Mucosa of descending colon (tissue), 3 donors: ENCODE measurements at regions not wholly inside any gene's neighbourhood (a gene's known extent, or its start where the extent isn't known, plus 50 kb on each side); places are given as distances from the start of the nearest gene placed in this dataset.

Experiments
- ATAC-seq: fragments of 200-7000 bp; cut with Tn5 transposase; one replicate; pipeline ENCODE4 v1.9.1; 2020; ENCODE audit warnings: mild to moderate bottlenecking, moderate library complexity
- DNase-seq, 3 donors: peaks; one replicate each; pipeline ENCODE4 v3.0.0-alpha.2; 2020
- H3K36me3 ChIP-seq: fragments of 200-600 bp; one replicate; pipeline ENCODE4 v1.8.0; 2021; ENCODE audit warnings: low read depth, mild to moderate bottlenecking
- H3K4me1 ChIP-seq: fragments of 200-600 bp; one replicate; pipeline ENCODE4 v1.8.0; 2021; ENCODE audit warnings: low read depth, mild to moderate bottlenecking
- H3K4me3 ChIP-seq: fragments of 200-600 bp; one replicate; pipeline ENCODE4 v1.8.0; 2021; ENCODE audit warnings: mild to moderate bottlenecking
- H3K9me3 ChIP-seq: fragments of 200-600 bp; one replicate; pipeline ENCODE4 v1.8.0; 2021; ENCODE audit warnings: mild to moderate bottlenecking
- intact Hi-C, 2 donors: fragments of 100-400 bp; cut with DNase I in 1 of 2; cut with micrococcal nuclease in 1 of 2; formaldehyde crosslinking; loops; one replicate each; pipeline versions ENCODE4 v1.11.0 to v1.11.1; 2022; cut with DNase I, micrococcal nuclease
- TF ChIP-seq, protein P1 (sequence below): fragments of 200-600 bp; IDR thresholded peaks from one replicate; pipeline ENCODE4 v1.8.0; 2022; ENCODE audit warnings: antibody characterized with exemption, mild to moderate bottlenecking
- donor health status: DM: no; HTN: no; CAD: no; lungs with moderate emphysema.
- donor health status: DM: no; HTN: no; CAD: no.
- donor health status: DM: no; HTN: yes; CAD: no.

GRCh38 chr6:139927236-139927635 lies 552.8 kb upstream of the CITED2 start:
- H3K36me3 ChIP-seq, result no peaks in the 10 kb centered on the region
- DNase-seq (peak in 1 of 3 donors; percentile 35), ATAC-seq (peak; percentile 51)
- H3K9me3 ChIP-seq, result no peaks in the 10 kb centered on the region
- TF ChIP-seq, protein P1, sequence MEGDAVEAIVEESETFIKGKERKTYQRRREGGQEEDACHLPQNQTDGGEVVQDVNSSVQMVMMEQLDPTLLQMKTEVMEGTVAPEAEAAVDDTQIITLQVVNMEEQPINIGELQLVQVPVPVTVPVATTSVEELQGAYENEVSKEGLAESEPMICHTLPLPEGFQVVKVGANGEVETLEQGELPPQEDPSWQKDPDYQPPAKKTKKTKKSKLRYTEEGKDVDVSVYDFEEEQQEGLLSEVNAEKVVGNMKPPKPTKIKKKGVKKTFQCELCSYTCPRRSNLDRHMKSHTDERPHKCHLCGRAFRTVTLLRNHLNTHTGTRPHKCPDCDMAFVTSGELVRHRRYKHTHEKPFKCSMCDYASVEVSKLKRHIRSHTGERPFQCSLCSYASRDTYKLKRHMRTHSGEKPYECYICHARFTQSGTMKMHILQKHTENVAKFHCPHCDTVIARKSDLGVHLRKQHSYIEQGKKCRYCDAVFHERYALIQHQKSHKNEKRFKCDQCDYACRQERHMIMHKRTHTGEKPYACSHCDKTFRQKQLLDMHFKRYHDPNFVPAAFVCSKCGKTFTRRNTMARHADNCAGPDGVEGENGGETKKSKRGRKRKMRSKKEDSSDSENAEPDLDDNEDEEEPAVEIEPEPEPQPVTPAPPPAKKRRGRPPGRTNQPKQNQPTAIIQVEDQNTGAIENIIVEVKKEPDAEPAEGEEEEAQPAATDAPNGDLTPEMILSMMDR, result peak; percentile 12
- no peak overlapping the region for H3K4me3 ChIP-seq
- intact Hi-C loops, result no loop called here
- no peaks in the 10 kb centered on the region for H3K4me1 ChIP-seq

- TF ChIP-seq, protein P1, result no peak
- intact Hi-C loops, result no loop called here
- ATAC-seq, result no peak
- Histone ChIP-seq H3K4me3 (no peak overlapping the region), H3K4me1 (no peaks in the 10 kb centered on the region), H3K36me3 (no peaks in the 10 kb centered on the region), H3K9me3 (no peaks in the 10 kb centered on the region)
- DNase-seq, result no peak
These were observed 552.3 kb upstream of the CITED2 start for GRCh38 chr6:139926711-139927110.

DNA sequence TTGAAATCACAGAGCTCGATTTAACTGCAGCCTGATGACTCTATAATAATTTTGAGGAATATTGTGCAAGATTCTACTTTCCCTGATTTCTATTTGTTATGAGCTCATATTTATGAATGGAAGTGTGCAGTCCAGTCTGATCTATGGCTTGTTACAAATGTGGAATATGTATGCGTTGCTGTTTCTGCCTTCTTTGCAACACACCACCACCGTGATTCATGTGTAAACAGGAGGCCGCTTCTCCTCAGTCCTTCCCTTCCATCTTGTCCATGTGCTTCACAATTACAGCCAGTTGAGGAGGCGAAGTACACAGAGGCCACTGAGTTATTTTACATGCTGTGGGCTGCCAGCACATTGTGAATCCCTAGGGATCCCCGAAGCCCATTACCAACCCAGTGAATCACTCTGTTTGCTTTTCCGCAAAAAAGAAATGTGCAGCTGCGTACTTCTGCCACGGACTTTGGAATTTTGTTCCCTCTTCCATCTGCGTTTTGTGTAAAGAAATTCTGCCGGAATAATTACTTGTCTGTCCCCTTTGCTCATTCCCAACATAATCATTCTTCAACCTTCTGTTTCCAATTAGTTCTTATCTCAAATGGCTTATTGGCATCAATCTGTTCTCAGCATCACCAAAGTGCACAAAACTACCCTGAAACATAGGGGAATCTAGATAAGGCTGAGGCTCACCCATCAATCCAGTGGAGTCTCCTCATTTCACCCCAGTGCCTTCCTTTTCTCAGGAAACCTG lies 551.6 kb upstream of the CITED2 start:
- no peaks in the 10 kb centered on the region for H3K36me3 ChIP-seq
- TF ChIP-seq, protein P1, result no peak
- DNase-seq (peak in 2 of 3 donors; percentile 15 to 22), ATAC-seq (peak; percentile 83)
- no peak overlapping the region for H3K4me3 ChIP-seq
- intact Hi-C loops, result no loop called here
- no peaks in the 10 kb centered on the region for H3K4me1 ChIP-seq
- no peaks in the 10 kb centered on the region for H3K9me3 ChIP-seq

DNA sequence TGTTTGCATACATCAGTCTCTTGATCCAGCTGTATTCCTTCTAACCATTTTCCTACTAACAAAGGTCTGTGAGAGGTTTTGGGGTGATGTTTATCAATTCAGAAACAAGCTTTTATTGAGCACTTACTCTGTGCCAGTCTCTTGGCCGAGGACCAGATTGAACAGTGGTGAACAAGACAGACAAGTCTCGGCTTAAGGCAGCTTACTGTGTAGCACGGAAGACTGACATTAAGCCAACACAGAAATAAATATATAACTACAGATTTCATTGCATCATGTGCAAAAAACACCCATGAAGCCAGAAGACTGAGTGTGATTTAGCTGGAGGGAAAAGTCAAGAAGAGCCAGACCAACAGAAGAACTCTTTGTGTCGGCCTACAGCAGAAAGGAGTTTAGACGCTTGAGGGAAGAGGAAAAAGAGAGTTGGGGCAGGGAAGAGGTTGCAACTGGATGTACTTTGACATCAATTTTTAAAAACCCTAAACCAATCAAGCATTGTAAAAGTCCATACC lies 549.6 kb upstream of the CITED2 start:
- ATAC-seq, result no peak
- H3K4me1 ChIP-seq, result no peaks in the 10 kb centered on the region
- intact Hi-C loops, result no loop called here
- no peak for DNase-seq
- TF ChIP-seq, protein P1, result no peak
- H3K9me3 ChIP-seq, result no peaks in the 10 kb centered on the region
- no peaks in the 10 kb centered on the region for H3K36me3 ChIP-seq
- H3K4me3 ChIP-seq, result no peak overlapping the region

DNA sequence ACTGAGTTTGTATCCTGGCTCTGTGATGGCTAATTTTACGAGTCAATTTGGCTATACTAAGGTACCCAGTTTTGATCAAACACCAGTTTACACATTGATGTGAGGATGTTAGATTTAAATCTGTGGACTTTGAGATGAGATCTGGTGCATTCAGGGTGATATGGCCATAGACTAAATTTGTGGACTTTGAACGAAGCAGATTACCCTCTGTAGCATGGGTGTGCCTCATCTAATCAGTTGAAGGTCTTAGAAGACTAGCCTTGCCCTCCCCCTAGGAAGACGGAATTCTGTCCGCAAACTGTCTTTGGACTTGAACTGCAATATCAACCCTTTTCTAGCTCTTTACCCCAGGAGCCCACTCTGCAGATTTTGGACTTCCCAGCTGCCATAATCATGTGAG lies 547.8 kb upstream of the CITED2 start:
- DNase-seq (peak in 1 of 3 donors; percentile 41), ATAC-seq (peak; percentile 67)
- TF ChIP-seq, protein P1, result no peak
- no peaks in the 10 kb centered on the region for H3K4me1 ChIP-seq
- intact Hi-C loops, result no loop called here
- H3K9me3 ChIP-seq, result no peaks in the 10 kb centered on the region
- H3K36me3 ChIP-seq, result no peaks in the 10 kb centered on the region
- H3K4me3 ChIP-seq, result no peak overlapping the region
